B cell (primary cell): ENCODE measurements at regions not wholly inside any gene's neighbourhood (a gene's known extent, or its start where the extent isn't known, plus 50 kb on each side); places are given as distances from the start of the nearest gene placed in this dataset.

Source experiments
- CTCF ChIP-seq: fragments of 200-600 bp; IDR thresholded peaks from one replicate; pipeline ENCODE4 v1.8.0; 2022; ENCODE audit warnings: antibody characterized with exemption, mild to moderate bottlenecking
- EZH2 ChIP-seq: IDR thresholded peaks from 2 replicates; pipeline ENCODE4 v1.6.1; 2012; ENCODE audit warnings: borderline replicate concordance, low read depth, mild to moderate bottlenecking, moderate library complexity, low read length; ENCODE audit not compliant: insufficient read depth, poor library complexity, severe bottlenecking

- TF ChIP-seq CTCF (no peak), EZH2 (no peak)
These were observed 610.2 kb downstream of the ZNF385D start for GRCh38 chr3:21140785-21141184.
